T-helper 2 cell treated with Interferon-gamma antibody and Interleukin-4, amounts not matched to agents 100 ng/mL and 5 ng/mL, for 36 hours (primary cell): ENCODE measurements at regions not wholly inside any gene's neighbourhood (a gene's known extent, or its start where the extent isn't known, plus 50 kb on each side); places are given as distances from the start of the nearest gene placed in this dataset.

ENCODE experiments used
- intact Hi-C: fragments of 100-400 bp; cut with micrococcal nuclease; formaldehyde crosslinking; loops from one replicate; pipeline ENCODE4 v1.15.1; 2023

DNA sequence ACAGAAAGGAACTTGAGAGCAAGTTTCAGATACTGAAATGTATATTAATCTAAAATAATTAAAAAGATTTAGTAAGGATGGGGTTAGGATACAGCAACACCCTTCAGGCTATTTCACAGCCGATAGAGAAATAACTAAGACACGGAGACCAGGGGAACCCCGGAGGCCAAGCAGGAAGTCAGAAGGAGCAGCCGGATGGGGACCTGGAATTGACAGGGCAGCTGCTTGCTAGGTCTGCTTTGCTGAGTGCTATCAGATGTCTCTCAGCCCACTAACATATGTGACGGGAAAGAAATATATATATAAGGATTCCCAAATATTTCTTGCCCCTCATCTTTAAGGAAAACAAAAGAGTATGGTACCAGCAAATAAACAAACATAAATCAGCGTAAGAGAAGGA is 154.1 kb upstream of the CDH5 start:
- intact Hi-C loops: no loop called here

DNA sequence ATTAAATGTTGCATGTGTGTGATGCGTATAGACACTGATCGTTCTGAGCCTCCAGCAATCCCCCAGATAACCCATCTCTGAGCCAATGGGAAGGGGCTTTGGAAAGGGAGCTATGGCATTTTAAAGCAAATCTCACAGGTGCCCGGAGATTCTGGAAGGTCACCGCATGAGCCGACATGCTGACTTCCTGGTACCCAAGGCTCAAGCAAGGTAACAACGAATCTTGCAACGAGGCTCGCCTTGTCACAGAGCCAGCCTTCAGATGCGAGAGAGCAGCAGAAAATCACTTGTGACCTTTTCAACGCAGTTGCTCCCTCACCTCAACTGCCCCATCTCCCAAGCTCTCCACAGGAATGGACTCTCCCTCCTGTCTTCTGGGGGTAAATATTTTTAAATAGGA is 154.8 kb upstream of the CDH5 start:
- intact Hi-C loops: no loop called here

GRCh38 chr16:66207883-66208265 is 158.6 kb upstream of the CDH5 start:
- intact Hi-C loops: no loop called here

DNA sequence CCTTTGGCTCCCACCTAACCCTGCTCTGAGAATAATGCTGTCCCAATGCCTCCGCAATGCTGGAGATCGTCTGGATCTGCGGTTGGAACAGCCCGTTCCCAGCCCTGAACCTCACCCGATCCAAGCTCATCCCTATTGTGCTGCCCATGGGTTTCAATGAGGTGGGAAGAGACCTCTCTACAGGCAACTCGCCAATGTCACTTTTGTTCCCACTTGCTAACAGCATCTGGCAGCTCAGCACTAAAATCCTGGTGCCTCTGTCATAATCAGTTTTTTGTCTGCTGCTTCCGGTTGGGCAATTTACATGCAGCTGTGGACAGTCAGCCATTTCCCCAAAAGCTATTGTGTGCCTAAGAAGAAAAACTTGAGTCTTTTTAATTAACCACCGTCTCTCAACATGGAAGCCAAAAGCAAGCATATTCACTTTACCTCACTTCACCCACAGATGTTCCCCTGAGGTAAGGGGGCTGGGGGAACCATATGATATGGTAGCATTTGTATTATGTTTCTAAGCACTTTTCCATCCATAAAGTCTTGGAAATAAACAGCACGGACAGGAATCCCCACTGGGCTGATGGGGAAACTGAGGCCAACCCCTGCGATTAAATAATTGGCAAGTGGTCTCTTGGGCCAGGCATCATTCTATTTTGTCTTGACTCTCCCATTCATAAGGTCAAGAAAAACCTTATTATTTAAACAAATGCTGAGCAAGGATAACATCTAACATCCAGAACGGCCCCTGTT is 159.2 kb upstream of the CDH5 start:
- intact Hi-C loops: no loop called here

GRCh38 chr16:66206363-66206762 is 160.1 kb upstream of the CDH5 start:
- intact Hi-C loops: no loop called here

GRCh38 chr16:66205287-66206231 is 160.9 kb upstream of the CDH5 start:
- intact Hi-C loops: no loop called here

- intact Hi-C loops: no loop called here
These were observed 161.7 kb upstream of the CDH5 start for GRCh38 chr16:66204756-66205155.

DNA sequence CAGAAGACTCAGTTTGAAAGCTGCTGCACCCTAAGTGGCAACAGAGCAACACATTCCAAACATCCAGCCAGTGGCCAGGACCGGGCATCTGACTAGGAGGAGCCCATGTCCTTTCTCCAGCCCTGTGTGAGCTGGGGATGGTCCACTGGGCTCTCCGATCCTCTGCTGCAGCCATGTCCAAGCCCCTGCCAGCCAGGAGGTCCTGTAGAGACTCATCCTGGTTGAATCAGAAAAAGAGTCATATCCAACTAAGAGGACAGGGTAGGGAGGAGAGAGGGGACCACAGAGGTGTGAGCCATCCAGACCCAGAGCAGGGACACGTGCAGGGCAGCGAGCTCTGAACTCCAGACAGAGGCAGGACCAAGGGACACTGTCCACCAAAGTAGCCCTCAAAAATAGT is 163.0 kb upstream of the CDH5 start:
- intact Hi-C loops: no loop called here

GRCh38 chr16:66199189-66199588 is 167.3 kb upstream of the CDH5 start:
- intact Hi-C loops: no loop called here

GRCh38 chr16:66198641-66199040 is 167.8 kb upstream of the CDH5 start:
- intact Hi-C loops: no loop called here

- intact Hi-C loops: no loop called here
These were observed 168.7 kb upstream of the CDH5 start for GRCh38 chr16:66197668-66198278.

DNA sequence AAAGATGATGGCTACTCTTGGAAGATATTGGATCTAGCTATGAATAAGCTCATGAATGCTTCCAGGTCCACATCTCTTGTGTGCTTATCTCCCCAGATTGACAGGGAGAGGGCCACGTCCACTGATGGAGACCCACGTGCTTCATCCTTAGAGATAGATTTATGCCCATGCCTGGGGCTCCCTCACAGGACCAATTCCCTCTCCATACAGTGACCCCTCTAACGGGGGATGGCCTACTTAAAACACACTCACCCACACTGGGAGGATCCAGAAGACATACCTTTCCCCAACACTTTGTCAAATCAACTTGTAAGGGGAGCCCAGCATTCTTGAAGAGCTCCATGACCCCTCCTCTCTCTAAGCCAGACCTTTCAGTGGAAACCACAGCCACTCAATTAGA is 169.7 kb upstream of the CDH5 start:
- intact Hi-C loops: no loop called here

DNA sequence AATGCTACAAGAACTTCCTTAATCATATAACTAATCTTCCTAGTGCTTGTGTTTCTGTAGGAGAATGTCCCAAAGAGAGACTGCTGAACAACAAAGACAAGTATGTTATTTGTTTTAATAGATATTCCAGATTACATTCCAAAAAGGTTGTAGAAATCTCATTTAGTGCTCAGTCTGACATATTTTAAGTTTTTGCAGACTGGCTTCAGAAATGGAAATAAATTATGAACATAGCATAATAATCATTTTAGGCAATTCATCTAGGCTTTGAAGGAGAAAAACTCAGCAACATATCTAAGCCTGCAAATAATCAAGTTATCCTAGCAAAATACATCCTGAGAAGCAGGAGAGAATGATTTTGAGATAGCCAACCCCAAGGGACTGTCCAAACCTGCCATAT is 171.6 kb upstream of the CDH5 start:
- intact Hi-C loops: no loop called here

DNA sequence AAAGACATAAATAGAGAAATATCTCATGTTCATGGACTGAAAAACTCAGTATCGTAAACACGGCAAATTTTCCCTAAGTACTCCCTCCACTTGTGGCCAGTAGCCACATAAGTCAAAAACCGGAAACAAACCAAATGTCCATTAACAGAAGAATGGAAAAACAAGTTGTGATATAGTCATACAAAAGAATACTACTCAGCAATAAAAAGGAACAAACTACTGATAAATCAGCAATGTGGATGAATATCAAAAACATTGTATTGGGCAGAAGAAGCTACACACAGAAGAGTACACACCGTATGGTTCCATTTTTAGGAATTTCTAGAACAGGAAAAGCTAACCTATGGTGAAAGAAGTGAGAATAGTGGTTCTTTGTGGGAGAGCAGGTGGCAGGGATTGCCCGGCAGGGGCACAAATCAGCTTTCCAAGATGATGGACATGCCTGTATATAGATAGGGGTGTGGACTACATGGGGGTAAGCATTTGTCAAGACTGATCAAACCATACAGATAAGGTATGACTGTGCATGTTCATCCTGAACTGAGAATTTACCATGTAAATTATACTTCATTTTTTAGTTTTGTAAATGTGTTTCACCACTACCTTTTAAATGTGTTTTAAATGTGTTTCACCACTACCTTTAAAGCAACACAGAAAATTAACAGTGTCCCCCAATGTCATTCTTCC is 172.8 kb upstream of the CDH5 start:
- intact Hi-C loops: no loop called here

GRCh38 chr16:66190411-66190810 is 176.1 kb upstream of the CDH5 start:
- intact Hi-C loops: no loop called here

DNA sequence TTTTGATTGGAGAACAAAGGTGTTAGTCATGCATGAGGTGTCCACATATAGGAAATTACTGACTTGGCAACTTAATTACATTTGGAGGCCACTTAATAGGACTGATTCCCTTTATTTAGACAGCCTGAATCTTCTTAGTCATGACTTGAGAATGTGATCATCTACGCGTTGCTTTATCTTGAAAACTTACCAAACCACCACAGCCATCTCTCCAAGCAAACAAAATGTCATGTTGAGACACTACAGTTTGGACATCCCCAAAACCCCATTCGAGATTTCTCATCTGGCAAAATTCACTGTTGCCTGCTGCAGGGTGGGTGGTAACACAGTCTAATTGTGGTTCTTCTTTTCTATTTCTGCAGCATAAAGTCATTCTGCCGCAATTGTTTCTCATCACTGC is 176.5 kb upstream of the CDH5 start:
- intact Hi-C loops: no loop called here

DNA sequence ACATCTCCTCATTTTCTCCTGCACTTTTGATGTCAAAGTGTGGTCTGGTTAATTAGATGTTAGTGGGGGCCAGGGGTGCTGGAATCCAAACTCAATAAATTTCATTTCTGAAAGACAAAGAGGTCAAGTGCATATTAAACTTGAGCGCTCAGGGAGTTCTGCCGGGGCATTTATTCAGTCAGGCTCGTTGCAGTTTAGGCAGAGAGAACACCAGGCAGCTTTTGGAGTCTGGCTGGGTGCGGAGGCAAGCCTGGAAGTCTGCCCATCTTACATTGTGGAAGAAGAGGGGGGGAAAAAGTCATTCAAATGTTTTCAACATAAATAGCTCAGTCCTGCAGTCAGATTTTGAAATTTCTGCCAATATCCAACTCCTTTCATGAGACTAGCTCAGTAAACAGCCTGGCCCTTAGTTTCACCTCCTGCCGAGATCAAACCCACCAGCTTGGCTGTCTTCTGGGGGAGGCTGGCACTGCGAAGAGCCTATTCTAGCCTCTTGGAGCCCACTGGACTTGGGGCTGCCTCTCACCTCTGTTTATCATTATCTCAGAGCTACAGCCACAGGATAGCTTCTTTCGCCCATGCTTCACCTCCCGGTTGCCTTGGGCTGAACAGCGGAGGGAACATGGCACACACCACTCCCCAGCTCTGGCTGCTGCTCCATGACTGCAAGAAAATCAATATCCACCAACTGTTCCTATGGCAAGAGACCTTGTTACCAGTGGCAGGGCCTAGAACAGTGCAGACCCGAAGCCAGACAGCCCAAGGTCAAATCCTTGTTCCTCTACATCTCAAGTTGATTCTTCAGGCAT is 177.4 kb upstream of the CDH5 start:
- intact Hi-C loops: no loop called here

DNA sequence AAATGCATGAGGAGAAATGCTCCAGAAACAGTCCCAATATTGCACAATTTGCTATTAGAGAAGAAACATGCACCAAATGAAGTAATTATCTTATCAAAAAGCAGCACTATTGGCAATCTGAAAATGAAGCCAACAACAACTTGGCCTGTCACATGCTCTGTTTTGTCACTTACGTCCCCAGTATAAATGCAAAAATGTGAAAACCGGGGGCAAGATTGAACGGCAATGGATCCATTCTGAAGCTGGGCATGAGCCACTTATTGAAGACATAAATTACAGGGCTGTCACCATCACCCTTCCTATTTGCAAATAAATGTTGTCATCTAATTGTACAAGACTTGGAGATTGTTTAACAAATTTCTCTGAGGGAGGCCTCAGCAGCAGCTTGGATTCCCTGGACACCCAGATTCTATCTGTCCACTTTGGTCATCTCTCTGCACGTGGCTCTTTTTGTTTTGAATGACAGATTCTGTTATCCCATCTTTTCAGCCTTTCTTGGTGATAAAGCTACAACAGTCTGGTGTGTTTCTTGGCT is 180.2 kb upstream of the CDH5 start:
- intact Hi-C loops: no loop called here

- intact Hi-C loops: no loop called here
These were observed 183.9 kb upstream of the CDH5 start for GRCh38 chr16:66182592-66182991.

GRCh38 chr16:66176731-66177130 is 189.8 kb upstream of the CDH5 start:
- intact Hi-C loops: no loop called here

- intact Hi-C loops: no loop called here
These were observed 190.4 kb upstream of the CDH5 start for GRCh38 chr16:66176111-66176510.
